C4-2B (cell line): ENCODE measurements at regions not wholly inside any gene's neighbourhood (a gene's known extent, or its start where the extent isn't known, plus 50 kb on each side); places are given as distances from the start of the nearest gene placed in this dataset.

Experiments
- H3K27ac ChIP-seq: fragments of 450-650 bp; 2 replicates; pipeline ENCODE4 v1.5.1; 2017
- CTCF ChIP-seq: fragments of 450-650 bp; conservative IDR thresholded peaks from 2 replicates; pipeline ENCODE4 v1.5.1; 2017; ENCODE audit warnings: mild to moderate bottlenecking
- ZFX ChIP-seq: fragments of 450-650 bp; IDR thresholded peaks from 2 replicates; pipeline ENCODE4 v1.6.1; 2017

GRCh38 chr1:4977701-4978100 is 323.3 kb downstream of the AJAP1 start:
- H3K27ac ChIP-seq: no peak overlapping the region
- no peak for TF ChIP-seq ZFX
- no peak for TF ChIP-seq CTCF

- TF ChIP-seq CTCF: no peak
- H3K27ac ChIP-seq: no peak overlapping the region
These were observed 322.5 kb downstream of the AJAP1 start for GRCh38 chr1:4976859-4977440.

GRCh38 chr1:4975856-4976255 is 321.4 kb downstream of the AJAP1 start:
- H3K27ac ChIP-seq: no peak overlapping the region
- TF ChIP-seq ZFX: no peak
- TF ChIP-seq CTCF: no peak

- H3K27ac ChIP-seq: no peak overlapping the region
- no peak for TF ChIP-seq CTCF
- no peak for TF ChIP-seq ZFX
These were observed 320.7 kb downstream of the AJAP1 start for GRCh38 chr1:4974981-4975685.

GRCh38 chr1:4973341-4973740 is 318.9 kb downstream of the AJAP1 start:
- TF ChIP-seq CTCF (no peak), ZFX (no peak)

GRCh38 chr1:4972761-4973320 is 318.4 kb downstream of the AJAP1 start:
- no peak overlapping the region for H3K27ac ChIP-seq
- no peak for TF ChIP-seq CTCF
- no peak for TF ChIP-seq ZFX

More at GRCh38 chr1:4973341-4973740, 318.9 kb downstream of the AJAP1 start:
- no peak overlapping the region for H3K27ac ChIP-seq

GRCh38 chr1:4971666-4972065 is 317.3 kb downstream of the AJAP1 start:
- TF ChIP-seq ZFX (no peak), CTCF (no peak)
- H3K27ac ChIP-seq: no peak overlapping the region
